ENCODE measurements at regions not wholly inside any gene's neighbourhood (a gene's known extent, or its start where the extent isn't known, plus 50 kb on each side); places are given as distances from the start of the nearest gene placed in this dataset.

DNA sequence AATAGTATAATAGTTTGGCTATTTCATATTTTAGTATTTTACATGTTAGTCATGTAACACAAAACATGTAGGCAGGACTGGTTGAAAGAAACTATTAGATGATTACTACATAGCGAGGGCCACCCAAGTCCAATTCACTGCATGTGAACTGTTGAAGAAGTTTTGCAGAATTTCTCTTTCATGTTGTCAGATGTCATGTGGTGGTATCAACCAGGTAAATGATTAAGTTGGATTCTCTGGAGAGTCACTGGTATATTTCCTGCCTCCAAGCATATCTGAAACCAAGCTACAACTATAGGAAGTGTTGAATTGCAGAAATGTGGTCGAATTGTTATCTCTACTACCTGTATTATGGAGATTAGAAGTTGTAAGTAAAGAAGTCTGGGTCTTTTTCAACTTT lies 137.8 kb upstream of the DPYD start:
- TF ChIP-seq, protein P1, sequence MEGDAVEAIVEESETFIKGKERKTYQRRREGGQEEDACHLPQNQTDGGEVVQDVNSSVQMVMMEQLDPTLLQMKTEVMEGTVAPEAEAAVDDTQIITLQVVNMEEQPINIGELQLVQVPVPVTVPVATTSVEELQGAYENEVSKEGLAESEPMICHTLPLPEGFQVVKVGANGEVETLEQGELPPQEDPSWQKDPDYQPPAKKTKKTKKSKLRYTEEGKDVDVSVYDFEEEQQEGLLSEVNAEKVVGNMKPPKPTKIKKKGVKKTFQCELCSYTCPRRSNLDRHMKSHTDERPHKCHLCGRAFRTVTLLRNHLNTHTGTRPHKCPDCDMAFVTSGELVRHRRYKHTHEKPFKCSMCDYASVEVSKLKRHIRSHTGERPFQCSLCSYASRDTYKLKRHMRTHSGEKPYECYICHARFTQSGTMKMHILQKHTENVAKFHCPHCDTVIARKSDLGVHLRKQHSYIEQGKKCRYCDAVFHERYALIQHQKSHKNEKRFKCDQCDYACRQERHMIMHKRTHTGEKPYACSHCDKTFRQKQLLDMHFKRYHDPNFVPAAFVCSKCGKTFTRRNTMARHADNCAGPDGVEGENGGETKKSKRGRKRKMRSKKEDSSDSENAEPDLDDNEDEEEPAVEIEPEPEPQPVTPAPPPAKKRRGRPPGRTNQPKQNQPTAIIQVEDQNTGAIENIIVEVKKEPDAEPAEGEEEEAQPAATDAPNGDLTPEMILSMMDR (IDR thresholded peaks at IDR 0.05), result no peak
- no peak for TF ChIP-seq EZH2 (IDR thresholded peaks at IDR 0.05)
- no peak for TF ChIP-seq EZH2phosphoT487 (IDR thresholded peaks at IDR 0.05)

All from neural progenitor cell (in vitro differentiated cells).